ENCODE measurements at regions not wholly inside any gene's neighbourhood (a gene's known extent, or its start where the extent isn't known, plus 50 kb on each side); places are given as distances from the start of the nearest gene placed in this dataset.

GRCh38 chr2:239892441-239893235 is 132.5 kb downstream of the NDUFA10 start:
- intact Hi-C loops (cut with DNase I; ENCODE audit: low total_unique reads): no loop called here
- DNase-seq: peak in 1 of 2 donors; percentile 7
- H3K4me3 ChIP-seq: no peak overlapping the region
- no peak overlapping the region for H3K27ac ChIP-seq
- TF ChIP-seq POLR2A (IDR thresholded peaks at IDR 0.05) (no peak), POLR2AphosphoS5 (IDR thresholded peaks at IDR 0.05) (no peak), EP300 (IDR thresholded peaks at IDR 0.05) (no peak)
- TF ChIP-seq, protein P1, sequence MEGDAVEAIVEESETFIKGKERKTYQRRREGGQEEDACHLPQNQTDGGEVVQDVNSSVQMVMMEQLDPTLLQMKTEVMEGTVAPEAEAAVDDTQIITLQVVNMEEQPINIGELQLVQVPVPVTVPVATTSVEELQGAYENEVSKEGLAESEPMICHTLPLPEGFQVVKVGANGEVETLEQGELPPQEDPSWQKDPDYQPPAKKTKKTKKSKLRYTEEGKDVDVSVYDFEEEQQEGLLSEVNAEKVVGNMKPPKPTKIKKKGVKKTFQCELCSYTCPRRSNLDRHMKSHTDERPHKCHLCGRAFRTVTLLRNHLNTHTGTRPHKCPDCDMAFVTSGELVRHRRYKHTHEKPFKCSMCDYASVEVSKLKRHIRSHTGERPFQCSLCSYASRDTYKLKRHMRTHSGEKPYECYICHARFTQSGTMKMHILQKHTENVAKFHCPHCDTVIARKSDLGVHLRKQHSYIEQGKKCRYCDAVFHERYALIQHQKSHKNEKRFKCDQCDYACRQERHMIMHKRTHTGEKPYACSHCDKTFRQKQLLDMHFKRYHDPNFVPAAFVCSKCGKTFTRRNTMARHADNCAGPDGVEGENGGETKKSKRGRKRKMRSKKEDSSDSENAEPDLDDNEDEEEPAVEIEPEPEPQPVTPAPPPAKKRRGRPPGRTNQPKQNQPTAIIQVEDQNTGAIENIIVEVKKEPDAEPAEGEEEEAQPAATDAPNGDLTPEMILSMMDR (IDR thresholded peaks at IDR 0.05): no peak
- H3K9me3 ChIP-seq: no peaks in the 10 kb centered on the region
- WGBS, 5 donors: 82 to 94% (median 90%) methylated on average over 16 to 18 of the region's 18 CpGs
- H3K36me3 ChIP-seq: no peaks in the 10 kb centered on the region
- peaks cover 0 to 7% (median 0%) of the 10 kb centered on the region in 3 donors for H3K27me3 ChIP-seq
- H3K4me1 ChIP-seq: no peaks in the 10 kb centered on the region

GRCh38 chr2:239891698-239892097 is 133.4 kb downstream of the NDUFA10 start:
- H3K4me1 ChIP-seq: no peaks in the 10 kb centered on the region
- no peak overlapping the region for H3K4me3 ChIP-seq
- no peak for DNase-seq
- H3K36me3 ChIP-seq: no peaks in the 10 kb centered on the region
- TF ChIP-seq POLR2AphosphoS5 (IDR thresholded peaks at IDR 0.05) (no peak), EP300 (IDR thresholded peaks at IDR 0.05) (no peak), POLR2A (IDR thresholded peaks at IDR 0.05) (no peak)
- TF ChIP-seq, protein P1 (IDR thresholded peaks at IDR 0.05): no peak
- intact Hi-C loops (cut with DNase I; ENCODE audit: low total_unique reads): no loop called here
- WGBS, 5 donors: 92 to 98% (median 96%) methylated on average over 3 of the region's 3 CpGs
- peaks cover 0 to 7% (median 0%) of the 10 kb centered on the region in 3 donors for H3K27me3 ChIP-seq
- H3K9me3 ChIP-seq: peaks cover 0 to 3% (median under 1%) of the 10 kb centered on the region in 4 donors
- no peak overlapping the region for H3K27ac ChIP-seq

DNA sequence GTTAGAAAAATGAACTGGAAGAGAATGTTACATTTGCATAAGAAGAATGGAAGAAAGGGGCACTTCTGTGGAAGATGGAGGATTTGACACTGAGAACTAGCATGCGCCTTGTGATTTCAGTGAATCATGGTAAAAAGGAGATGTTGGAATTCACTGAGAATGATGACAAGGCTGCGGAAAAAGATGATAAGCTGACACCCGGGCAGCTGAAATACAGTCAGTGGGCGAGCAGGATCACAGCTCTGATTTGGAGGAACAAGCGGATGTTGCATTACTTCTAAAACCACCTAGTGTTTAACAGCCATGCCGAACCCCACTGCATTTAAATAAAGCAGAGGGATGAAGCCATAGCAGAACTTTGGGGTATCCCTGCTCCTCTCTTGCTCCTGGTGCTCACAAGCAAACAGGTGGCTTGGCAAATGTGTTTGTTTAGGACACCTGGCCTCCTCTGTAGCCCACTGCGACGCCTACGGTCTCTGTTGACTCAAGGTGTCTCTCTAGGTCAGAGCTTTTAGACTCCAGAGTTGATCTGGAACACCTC is 134.9 kb downstream of the NDUFA10 start:
- Histone ChIP-seq H3K9me3 (peaks cover 4 to 18% (median 11%) of the 10 kb centered on the region in 4 donors), H3K27me3 (no peaks in the 10 kb centered on the region), H3K4me1 (no peaks in the 10 kb centered on the region), H3K36me3 (no peaks in the 10 kb centered on the region), H3K4me3 (no peak overlapping the region), H3K27ac (no peak overlapping the region)
- intact Hi-C loops (cut with DNase I; ENCODE audit: low total_unique reads): no loop called here
- whole genome bisulfite sequencing, 5 donors: 66 to 83% (median 77%) methylated on average over 9 of the region's 9 CpGs
- peak in 1 of 2 donors; percentile 8 for DNase-seq
- TF ChIP-seq, protein P1 (IDR thresholded peaks at IDR 0.05): no peak
- TF ChIP-seq POLR2A (IDR thresholded peaks at IDR 0.05) (no peak), EP300 (IDR thresholded peaks at IDR 0.05) (no peak), POLR2AphosphoS5 (IDR thresholded peaks at IDR 0.05) (no peak)

- intact Hi-C loops (cut with DNase I; ENCODE audit: low total_unique reads): loop anchor here (10.0 kb wide), 1 partner anchor 855 kb away; no protein-coding TSS in a partner anchor
- WGBS, 5 donors: 58 to 78% (median 72%) methylated on average over 8 to 9 of the region's 9 CpGs
- DNase-seq: peak; percentile 20 to 48
Measured at GRCh38 chr2:239889641-239890121, 135.5 kb downstream of the NDUFA10 start.

More at GRCh38 chr2:239889641-239890121, 135.5 kb downstream of the NDUFA10 start:
- no peaks in the 10 kb centered on the region for H3K4me1 ChIP-seq
- TF ChIP-seq POLR2A (IDR thresholded peaks at IDR 0.05) (no peak), POLR2AphosphoS5 (IDR thresholded peaks at IDR 0.05) (no peak)
- no peaks in the 10 kb centered on the region for H3K27me3 ChIP-seq
- no peaks in the 10 kb centered on the region for H3K36me3 ChIP-seq
- no peak overlapping the region for H3K4me3 ChIP-seq
- H3K27ac ChIP-seq: no peak overlapping the region
- peaks cover 4 to 24% (median 15%) of the 10 kb centered on the region in 4 donors for H3K9me3 ChIP-seq

Data from stomach (tissue), 8 donors.